Breast epithelium (tissue), 3 donors: ENCODE measurements at regions not wholly inside any gene's neighbourhood (a gene's known extent, or its start where the extent isn't known, plus 50 kb on each side); places are given as distances from the start of the nearest gene placed in this dataset.

Source experiments
- POLR2AphosphoS5 ChIP-seq, 3 donors: sonication (generic); formaldehyde crosslinking; IDR thresholded peaks; one replicate each; pipeline ENCODE4 v1.6.1; 2017; ENCODE audit warnings: antibody characterized with exemption in 3 of 3
- TF ChIP-seq, protein P1 (sequence below), 3 donors: fragments of 450-650 bp; IDR thresholded peaks; one replicate each; pipeline ENCODE4 v1.5.1; 2016 to 2017; ENCODE audit warnings: antibody characterized with exemption in 3 of 3, mild to moderate bottlenecking in 3 of 3, moderate library complexity in 3 of 3

DNA sequence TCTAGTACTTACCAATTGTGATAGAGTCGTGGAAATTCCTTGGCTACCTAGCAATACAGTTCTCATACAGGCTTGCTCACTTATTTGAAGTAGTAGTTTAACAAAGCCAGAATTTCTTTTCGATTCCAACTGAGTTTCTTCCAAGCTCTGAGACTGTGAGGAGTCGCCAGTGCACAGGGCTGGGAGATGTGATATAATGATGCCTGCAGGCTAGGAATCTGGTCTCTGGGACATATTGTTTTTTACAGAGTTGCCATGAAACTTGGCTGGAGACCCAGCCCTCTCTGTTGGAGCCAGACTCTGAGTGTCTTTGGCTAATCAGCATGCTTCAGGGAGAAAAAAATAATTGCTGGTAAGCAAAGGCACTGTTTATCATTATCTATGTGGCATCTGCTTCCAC lies 698.8 kb upstream of the GOT2 start:
- TF ChIP-seq, protein P1, sequence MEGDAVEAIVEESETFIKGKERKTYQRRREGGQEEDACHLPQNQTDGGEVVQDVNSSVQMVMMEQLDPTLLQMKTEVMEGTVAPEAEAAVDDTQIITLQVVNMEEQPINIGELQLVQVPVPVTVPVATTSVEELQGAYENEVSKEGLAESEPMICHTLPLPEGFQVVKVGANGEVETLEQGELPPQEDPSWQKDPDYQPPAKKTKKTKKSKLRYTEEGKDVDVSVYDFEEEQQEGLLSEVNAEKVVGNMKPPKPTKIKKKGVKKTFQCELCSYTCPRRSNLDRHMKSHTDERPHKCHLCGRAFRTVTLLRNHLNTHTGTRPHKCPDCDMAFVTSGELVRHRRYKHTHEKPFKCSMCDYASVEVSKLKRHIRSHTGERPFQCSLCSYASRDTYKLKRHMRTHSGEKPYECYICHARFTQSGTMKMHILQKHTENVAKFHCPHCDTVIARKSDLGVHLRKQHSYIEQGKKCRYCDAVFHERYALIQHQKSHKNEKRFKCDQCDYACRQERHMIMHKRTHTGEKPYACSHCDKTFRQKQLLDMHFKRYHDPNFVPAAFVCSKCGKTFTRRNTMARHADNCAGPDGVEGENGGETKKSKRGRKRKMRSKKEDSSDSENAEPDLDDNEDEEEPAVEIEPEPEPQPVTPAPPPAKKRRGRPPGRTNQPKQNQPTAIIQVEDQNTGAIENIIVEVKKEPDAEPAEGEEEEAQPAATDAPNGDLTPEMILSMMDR (IDR thresholded peaks at IDR 0.05) = no peak
- TF ChIP-seq POLR2AphosphoS5 (IDR thresholded peaks at IDR 0.05) = no peak
